Sigmoid colon (tissue), 6 donors: ENCODE measurements at regions not wholly inside any gene's neighbourhood (a gene's known extent, or its start where the extent isn't known, plus 50 kb on each side); places are given as distances from the start of the nearest gene placed in this dataset.

Experiments used
- DNase-seq: peaks from one replicate; pipeline ENCODE4 v3.0.0-alpha.2; 2019
- H3K27ac ChIP-seq, 4 donors: fragments of 200-600 bp; sonication (generic); one replicate each; pipeline ENCODE4 v1.5.1; 2016 to 2019; ENCODE audit warnings: mild to moderate bottlenecking in 1 of 4
- H3K27me3 ChIP-seq, 3 donors: fragments of 200-600 bp; sonication (generic); one replicate each; pipeline ENCODE4 v1.5.1; 2019; ENCODE audit warnings: mild to moderate bottlenecking in 1 of 3
- H3K36me3 ChIP-seq, 4 donors: fragments of 200-600 bp; sonication (generic); one replicate each; pipeline ENCODE4 v1.5.1; 2016 to 2019
- H3K4me1 ChIP-seq, 4 donors: fragments of 200-600 bp; sonication (generic); one replicate each; pipeline ENCODE4 v1.5.1; 2017 to 2019
- H3K4me3 ChIP-seq, 4 donors: fragments of 200-600 bp; sonication (generic); one replicate each; pipeline ENCODE4 v1.5.1; 2017 to 2019; ENCODE audit warnings: mild to moderate bottlenecking in 2 of 4, moderate library complexity in 1 of 4
- H3K9me3 ChIP-seq, 4 donors: fragments of 200-600 bp in 3 of 4; sonication (generic) in 3 of 4; one replicate each; pipeline versions ENCODE4 v1.5.1 to v1.6.1; 2013 to 2019
- EP300 ChIP-seq, 4 donors: sonication (generic); formaldehyde crosslinking; IDR thresholded peaks; one replicate each; pipeline ENCODE4 v1.6.1; 2017; ENCODE audit warnings: antibody characterized with exemption in 4 of 4
- POLR2A ChIP-seq, 2 donors: fragments of 450-650 bp; IDR thresholded peaks; one replicate each; pipeline ENCODE4 v1.6.1; 2016; ENCODE audit warnings: antibody characterized with exemption in 2 of 2, mild to moderate bottlenecking in 2 of 2, moderate library complexity in 2 of 2
- POLR2AphosphoS5 ChIP-seq, 4 donors: sonication (generic); formaldehyde crosslinking; IDR thresholded peaks; one replicate each; pipeline ENCODE4 v1.6.1; 2017; ENCODE audit warnings: antibody characterized with exemption in 4 of 4
- WGBS, 2 donors: extraction: QIAGEN DNeasy Blood & Tissue Kit; methylation state at CpG; one replicate each; pipeline ENCODE4 v1.1.7; 2013; 5-methylcytosine and 5-hydroxymethylcytosine counted together
- intact Hi-C: fragments of 100-400 bp; cut with DNase I; formaldehyde crosslinking; loops from one replicate; pipeline ENCODE4 v1.15.1; 2023
- TF ChIP-seq, protein P1 (sequence below), 4 experiments: fragments of 450-650 bp in 3 of 4; fragments of 200-600 bp in 1 of 4; IDR thresholded peaks; one replicate each; pipeline ENCODE4 v1.5.1; 2016 to 2019; ENCODE audit warnings: antibody characterized with exemption in 4 of 4, mild to moderate bottlenecking in 3 of 4, moderate library complexity in 2 of 4
- donor health status: healthy with polysubstance abuse.
- donor health status: healthy.

DNA sequence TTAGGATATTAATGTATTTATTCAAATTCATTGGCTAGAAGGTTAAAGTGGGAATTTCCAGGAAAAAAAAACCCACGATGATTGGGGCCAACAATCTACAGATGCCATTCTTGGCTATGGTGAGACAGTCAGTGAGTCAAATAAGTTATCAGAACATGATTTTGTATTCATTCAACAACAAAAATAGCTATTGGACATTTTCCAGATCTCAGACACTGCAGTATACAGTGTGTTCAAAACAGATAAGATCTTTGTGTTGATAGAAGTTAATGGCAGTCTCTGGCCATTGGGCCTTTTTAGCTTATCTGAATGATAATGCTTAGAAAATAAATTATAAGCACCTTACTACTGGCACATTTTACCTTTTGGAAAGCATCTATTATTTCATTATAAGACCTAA, 547.7 kb downstream of the MAT2B start:
- Histone ChIP-seq H3K9me3 (no peaks in the 10 kb centered on the region), H3K27ac (no peak overlapping the region), H3K4me3 (no peak overlapping the region), H3K4me1 (no peaks in the 10 kb centered on the region), H3K27me3 (no peaks in the 10 kb centered on the region), H3K36me3 (no peaks in the 10 kb centered on the region)
- TF ChIP-seq EP300 (IDR thresholded peaks at IDR 0.05) = no peak
- TF ChIP-seq, protein P1, sequence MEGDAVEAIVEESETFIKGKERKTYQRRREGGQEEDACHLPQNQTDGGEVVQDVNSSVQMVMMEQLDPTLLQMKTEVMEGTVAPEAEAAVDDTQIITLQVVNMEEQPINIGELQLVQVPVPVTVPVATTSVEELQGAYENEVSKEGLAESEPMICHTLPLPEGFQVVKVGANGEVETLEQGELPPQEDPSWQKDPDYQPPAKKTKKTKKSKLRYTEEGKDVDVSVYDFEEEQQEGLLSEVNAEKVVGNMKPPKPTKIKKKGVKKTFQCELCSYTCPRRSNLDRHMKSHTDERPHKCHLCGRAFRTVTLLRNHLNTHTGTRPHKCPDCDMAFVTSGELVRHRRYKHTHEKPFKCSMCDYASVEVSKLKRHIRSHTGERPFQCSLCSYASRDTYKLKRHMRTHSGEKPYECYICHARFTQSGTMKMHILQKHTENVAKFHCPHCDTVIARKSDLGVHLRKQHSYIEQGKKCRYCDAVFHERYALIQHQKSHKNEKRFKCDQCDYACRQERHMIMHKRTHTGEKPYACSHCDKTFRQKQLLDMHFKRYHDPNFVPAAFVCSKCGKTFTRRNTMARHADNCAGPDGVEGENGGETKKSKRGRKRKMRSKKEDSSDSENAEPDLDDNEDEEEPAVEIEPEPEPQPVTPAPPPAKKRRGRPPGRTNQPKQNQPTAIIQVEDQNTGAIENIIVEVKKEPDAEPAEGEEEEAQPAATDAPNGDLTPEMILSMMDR (IDR thresholded peaks at IDR 0.05) = no peak
- no peak for TF ChIP-seq POLR2AphosphoS5 (IDR thresholded peaks at IDR 0.05)
- TF ChIP-seq POLR2A (IDR thresholded peaks at IDR 0.05) = no peak
- intact Hi-C loops = no loop called here
- WGBS, 2 donors = 44 to 66% methylated on average over 1 of the region's 1 CpG
- no peak for DNase-seq

DNA sequence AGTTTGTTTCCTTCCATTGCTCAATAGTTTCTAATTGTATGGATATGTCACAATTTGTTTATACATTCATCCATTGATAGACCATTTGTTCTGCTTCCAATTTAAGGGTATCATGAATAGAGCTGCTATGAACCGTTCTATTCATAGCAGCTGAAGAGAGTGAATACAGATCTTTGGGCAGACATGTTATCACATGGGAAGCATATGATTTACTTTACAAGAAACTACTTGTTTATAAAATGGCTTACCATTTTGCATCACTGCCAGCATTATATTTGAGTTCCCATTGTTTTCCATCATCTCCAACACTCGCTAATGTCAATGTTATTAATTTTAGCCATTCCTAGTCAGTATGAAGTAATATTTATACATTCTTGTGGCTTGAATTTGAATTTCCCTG, 549.0 kb downstream of the MAT2B start:
- Histone ChIP-seq H3K27ac (no peak overlapping the region), H3K27me3 (no peaks in the 10 kb centered on the region), H3K4me1 (no peaks in the 10 kb centered on the region), H3K9me3 (no peaks in the 10 kb centered on the region), H3K4me3 (no peak overlapping the region), H3K36me3 (no peaks in the 10 kb centered on the region)
- WGBS, 2 donors = 72 to 76% methylated on average over 2 of the region's 2 CpGs
- intact Hi-C loops = no loop called here
- TF ChIP-seq EP300 (IDR thresholded peaks at IDR 0.05) (no peak), POLR2A (IDR thresholded peaks at IDR 0.05) (no peak), POLR2AphosphoS5 (IDR thresholded peaks at IDR 0.05) (no peak)
- TF ChIP-seq, protein P1 (IDR thresholded peaks at IDR 0.05) = no peak
- no peak for DNase-seq

DNA sequence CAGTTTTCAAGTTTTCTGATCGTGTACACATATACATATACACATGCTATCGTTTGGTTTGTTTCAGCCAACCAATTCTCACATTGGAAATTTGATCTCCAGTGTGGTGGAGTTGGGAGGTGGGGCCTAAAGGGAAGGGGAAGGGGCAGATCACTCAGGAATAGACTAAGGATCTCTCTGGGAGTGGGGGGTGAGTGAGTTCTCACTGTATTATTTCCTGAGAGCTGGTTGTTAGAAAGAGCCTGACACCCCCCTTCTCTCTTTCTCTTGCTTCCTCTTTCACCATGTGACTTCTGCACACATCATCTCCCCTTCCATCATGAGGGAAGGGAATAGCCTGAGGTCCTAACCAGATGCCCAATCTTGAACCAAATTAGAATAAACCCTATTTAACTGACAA, 551.7 kb downstream of the MAT2B start:
- WGBS, 2 donors = 67 to 81% methylated on average over 2 of the region's 2 CpGs
- no peak for TF ChIP-seq POLR2A (IDR thresholded peaks at IDR 0.05)
- no peak for TF ChIP-seq POLR2AphosphoS5 (IDR thresholded peaks at IDR 0.05)
- TF ChIP-seq, protein P1 (IDR thresholded peaks at IDR 0.05) = no peak
- TF ChIP-seq EP300 (IDR thresholded peaks at IDR 0.05) = no peak
- H3K36me3 ChIP-seq = no peaks in the 10 kb centered on the region
- H3K27ac ChIP-seq = no peak overlapping the region
- DNase-seq = no peak
- H3K4me1 ChIP-seq = no peaks in the 10 kb centered on the region
- intact Hi-C loops = no loop called here
- no peak overlapping the region for H3K4me3 ChIP-seq
- no peaks in the 10 kb centered on the region for H3K27me3 ChIP-seq
- no peaks in the 10 kb centered on the region for H3K9me3 ChIP-seq

DNA sequence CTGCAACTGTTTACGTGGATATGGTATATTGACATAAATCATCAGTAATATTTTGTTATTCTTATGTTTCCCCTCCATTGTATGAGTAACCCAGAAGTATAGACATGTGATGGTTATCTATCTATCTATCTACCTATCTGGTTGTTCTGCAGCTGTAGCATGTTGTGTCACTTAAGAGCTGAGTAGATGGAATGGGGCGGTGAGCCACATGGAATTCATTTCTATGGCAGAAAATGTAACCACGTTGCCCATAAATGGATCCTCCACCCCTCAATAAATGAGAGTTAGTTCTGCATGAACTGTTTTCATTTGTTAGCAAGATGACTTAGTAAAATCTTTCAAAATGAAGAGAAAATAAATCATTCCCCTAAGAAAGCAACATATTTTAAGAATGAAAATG, 553.2 kb downstream of the MAT2B start:
- Histone ChIP-seq H3K9me3 (no peaks in the 10 kb centered on the region), H3K27me3 (no peaks in the 10 kb centered on the region), H3K27ac (no peak overlapping the region), H3K4me3 (no peak overlapping the region), H3K4me1 (no peaks in the 10 kb centered on the region), H3K36me3 (no peaks in the 10 kb centered on the region)
- TF ChIP-seq POLR2AphosphoS5 (IDR thresholded peaks at IDR 0.05) (no peak), POLR2A (IDR thresholded peaks at IDR 0.05) (no peak), EP300 (IDR thresholded peaks at IDR 0.05) (no peak)
- TF ChIP-seq, protein P1 (IDR thresholded peaks at IDR 0.05) = no peak
- intact Hi-C loops = no loop called here
- DNase-seq = no peak
- 63 to 86% methylated on average over 3 of the region's 3 CpGs for WGBS, 2 donors

DNA sequence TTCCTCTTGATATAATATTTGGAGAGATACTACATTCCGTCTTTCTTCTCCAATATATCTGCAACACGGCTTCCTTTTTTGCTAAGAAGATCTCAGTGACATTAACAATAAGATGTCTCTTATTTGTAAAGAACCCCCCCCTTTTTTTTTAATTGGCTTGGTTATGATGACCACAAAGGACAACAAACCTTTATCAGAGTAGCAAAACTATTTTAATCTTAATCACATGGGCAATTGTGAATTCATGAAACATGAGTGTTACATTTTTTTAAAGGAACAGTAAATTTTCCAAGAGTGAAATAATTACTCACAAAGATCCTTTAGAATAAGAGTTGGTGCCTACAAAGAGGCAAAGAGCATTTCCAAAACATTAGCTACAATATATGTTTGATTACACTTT, 554.1 kb downstream of the MAT2B start:
- H3K36me3 ChIP-seq = no peaks in the 10 kb centered on the region
- intact Hi-C loops = no loop called here
- DNase-seq = no peak
- no peak overlapping the region for H3K27ac ChIP-seq
- H3K27me3 ChIP-seq = no peaks in the 10 kb centered on the region
- 76 to 89% methylated on average over 2 of the region's 2 CpGs for WGBS, 2 donors
- TF ChIP-seq, protein P1 (IDR thresholded peaks at IDR 0.05) = no peak
- H3K9me3 ChIP-seq = no peaks in the 10 kb centered on the region
- H3K4me1 ChIP-seq = no peaks in the 10 kb centered on the region
- H3K4me3 ChIP-seq = no peak overlapping the region
